ENCODE measurements at regions not wholly inside any gene's neighbourhood (a gene's known extent, or its start where the extent isn't known, plus 50 kb on each side); places are given as distances from the start of the nearest gene placed in this dataset.

- Mint-ChIP-seq H3K27me3 (ENCODE audit: insufficient read depth, low read depth, poor library complexity) (no peaks in the 10 kb centered on the region), H3K4me1 (no peaks in the 10 kb centered on the region), H3K27ac (no peak overlapping the region), H3K4me3 (no peak overlapping the region), H3K36me3 (ENCODE audit: low read depth) (no peaks in the 10 kb centered on the region), H3K9me3 (no peaks in the 10 kb centered on the region; the same call in 1 of the 3 replicates)
- Histone ChIP-seq H3K9me2 (ENCODE audit: insufficient read depth) (no peaks in the 10 kb centered on the region), H3K27ac (ENCODE audit: low read depth) (no peak overlapping the region), H3K4me2 (no peak overlapping the region), H3K4me3 (no peak overlapping the region), H3K4me1 (ENCODE audit: insufficient read depth) (no peaks in the 10 kb centered on the region), H4K20me1 (replicated peaks; ENCODE audit: insufficient read depth) (no peaks in the 10 kb centered on the region), H3K27me3 (ENCODE audit: insufficient read depth) (no peaks in the 10 kb centered on the region), H2AFZ (no peak overlapping the region), H3F3A (replicated peaks; ENCODE audit: low read depth) (no peaks in the 10 kb centered on the region), H3K79me2 (replicated peaks; ENCODE audit: insufficient read depth) (no peaks in the 10 kb centered on the region), H3K36me3 (ENCODE audit: insufficient read depth) (no peaks in the 10 kb centered on the region)
- no peak for DNase-seq (ENCODE audit: low spot score)
- ATAC-seq = no peak
- TF ChIP-seq STAT1 (IDR thresholded peaks at IDR 0.05; ENCODE audit: unreplicated experiment) (no peak), NANOG (IDR thresholded peaks at IDR 0.05; ENCODE audit: borderline replicate concordance) (no peak), ZNF114 (CRISPR knock-in tag; IDR thresholded peaks at IDR 0.05) (no peak), REST (IDR thresholded peaks at IDR 0.05; ENCODE audit: unreplicated experiment) (no peak), ZNF462 (CRISPR knock-in tag; IDR thresholded peaks at IDR 0.05) (no peak)
Observed at GRCh38 chr4:62191451-62192240, 991.5 kb downstream of the ADGRL3 start.
